NCI-H1694 (cell line): ENCODE measurements at regions not wholly inside any gene's neighbourhood (a gene's known extent, or its start where the extent isn't known, plus 50 kb on each side); places are given as distances from the start of the nearest gene placed in this dataset.
A peak's percentile ranks its signal among the peaks of the same experiment; 100 is the strongest.
"Not testable (repeated sequence)": the region's sequence is repeated elsewhere in the genome, so short reads cannot be mapped to it uniquely, and the experiment has no call there.

ENCODE experiments used
- DNase-seq: peaks from one replicate; lab custom pipeline; 2025; lab: John Stamatoyannopoulos, UW

- DNase-seq: no peak
Measured at GRCh38 chr5:143533978-143534760, 130.7 kb upstream of the NR3C1 start.

GRCh38 chr5:143533475-143533874, 130.0 kb upstream of the NR3C1 start:
- no peak for DNase-seq

- no peak for DNase-seq
Measured at GRCh38 chr5:143527808-143528207, 124.3 kb upstream of the NR3C1 start.

- peak; percentile 9 for DNase-seq
Measured at GRCh38 chr5:143525176-143525575, 121.7 kb upstream of the NR3C1 start.

GRCh38 chr5:143524338-143524945, 121.0 kb upstream of the NR3C1 start:
- no peak for DNase-seq

- no peak for DNase-seq
Measured at GRCh38 chr5:143521846-143522400, 118.4 kb upstream of the NR3C1 start.

- no peak for DNase-seq
Measured at GRCh38 chr5:143521141-143521540, 117.7 kb upstream of the NR3C1 start.

- DNase-seq: not testable (repeated sequence)
Measured at GRCh38 chr5:143519215-143519614, 115.7 kb upstream of the NR3C1 start.

GRCh38 chr5:143517824-143518223, 114.3 kb upstream of the NR3C1 start:
- DNase-seq: not testable (repeated sequence)

- no peak for DNase-seq
Measured at GRCh38 chr5:143516249-143516648, 112.8 kb upstream of the NR3C1 start.

- DNase-seq: no peak
Measured at GRCh38 chr5:143515829-143516228, 112.3 kb upstream of the NR3C1 start.

- DNase-seq: no peak
Measured at GRCh38 chr5:143514616-143515335, 111.3 kb upstream of the NR3C1 start.

GRCh38 chr5:143513720-143514119, 110.2 kb upstream of the NR3C1 start:
- no peak for DNase-seq

GRCh38 chr5:143511736-143512135, 108.2 kb upstream of the NR3C1 start:
- no peak for DNase-seq

GRCh38 chr5:143509758-143510221, 106.3 kb upstream of the NR3C1 start:
- DNase-seq: no peak

GRCh38 chr5:143506836-143507552, 103.5 kb upstream of the NR3C1 start:
- no peak for DNase-seq

GRCh38 chr5:143505934-143506333, 102.4 kb upstream of the NR3C1 start:
- no peak for DNase-seq

GRCh38 chr5:143505354-143505753, 101.9 kb upstream of the NR3C1 start:
- DNase-seq: no peak

- DNase-seq: no peak
Measured at GRCh38 chr5:143501310-143502044, 98.0 kb upstream of the NR3C1 start.

- DNase-seq: no peak
Measured at GRCh38 chr5:143499480-143500114, 96.1 kb upstream of the NR3C1 start.

GRCh38 chr5:143498821-143499220, 95.3 kb upstream of the NR3C1 start:
- no peak for DNase-seq
